Activated CD4-positive, CD25-positive, alpha-beta regulatory T cell treated with anti-CD3 and anti-CD28 coated beads, Interleukin-2, amount 50 U/mL, for 24 hours (primary cell): ENCODE measurements at regions not wholly inside any gene's neighbourhood (a gene's known extent, or its start where the extent isn't known, plus 50 kb on each side); places are given as distances from the start of the nearest gene placed in this dataset.
"Not testable (repeated sequence)": the region's sequence is repeated elsewhere in the genome, so short reads cannot be mapped to it uniquely, and the experiment has no call there.

Experiments
- ATAC-seq, 2 donors: fragments of 150-1000 bp; cut with Tn5 transposase; one replicate each; pipeline ENCODE4 v1.10.0; 2021; ENCODE audit warnings: mild to moderate bottlenecking in 1 of 2, moderate library complexity in 1 of 2

DNA sequence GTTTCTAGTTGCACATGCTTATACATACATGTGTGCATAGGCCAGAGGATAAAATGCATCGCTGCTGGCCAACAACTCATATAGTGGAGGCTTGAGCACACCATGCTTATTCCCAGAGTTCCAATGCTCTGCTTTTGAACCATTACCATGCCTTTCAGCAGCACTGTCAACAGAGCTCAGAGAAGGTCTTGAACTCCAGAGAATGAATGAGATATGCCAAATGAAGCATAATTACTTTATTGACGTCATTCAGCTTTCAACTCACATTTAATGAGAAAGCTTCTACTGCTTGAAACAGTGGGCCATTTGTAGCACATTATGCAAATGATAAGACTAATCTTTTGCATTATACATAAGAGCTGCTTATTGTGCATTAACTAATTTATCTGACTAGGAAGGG, 765.3 kb upstream of the GRAMD2B start:
- ATAC-seq, result no peak

DNA sequence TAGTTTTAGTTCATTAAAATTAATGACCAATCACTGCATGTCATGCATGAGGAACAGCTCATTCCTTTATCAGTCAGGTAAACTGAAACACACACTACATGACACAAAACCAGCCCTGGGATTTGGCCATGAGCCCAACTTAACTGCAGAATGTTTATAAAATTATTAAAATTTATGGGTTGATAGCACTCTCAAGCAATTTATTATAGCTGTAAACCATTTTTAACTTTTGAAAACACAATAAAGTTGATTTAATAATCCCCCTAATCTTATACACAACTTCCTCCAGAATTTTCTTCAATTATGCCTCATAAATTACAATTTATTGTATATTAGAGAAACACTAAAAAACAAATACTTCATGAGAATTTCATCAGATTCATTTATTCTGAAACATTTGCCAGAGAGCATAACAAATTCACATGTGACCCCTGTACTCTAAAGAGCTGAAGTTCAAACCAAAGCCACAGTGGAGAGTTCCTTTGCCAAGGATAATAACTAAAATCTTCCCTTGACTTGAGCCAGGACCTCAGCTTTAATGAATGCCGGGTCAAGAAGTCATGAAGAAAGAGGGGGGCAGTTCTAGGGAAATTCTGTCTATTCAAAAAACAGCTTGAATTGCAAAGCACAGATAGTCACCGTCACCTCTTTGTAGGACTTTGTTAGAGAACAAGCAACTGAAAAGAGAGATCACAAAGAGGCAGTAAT, 763.7 kb upstream of the GRAMD2B start:
- ATAC-seq, result no peak

DNA sequence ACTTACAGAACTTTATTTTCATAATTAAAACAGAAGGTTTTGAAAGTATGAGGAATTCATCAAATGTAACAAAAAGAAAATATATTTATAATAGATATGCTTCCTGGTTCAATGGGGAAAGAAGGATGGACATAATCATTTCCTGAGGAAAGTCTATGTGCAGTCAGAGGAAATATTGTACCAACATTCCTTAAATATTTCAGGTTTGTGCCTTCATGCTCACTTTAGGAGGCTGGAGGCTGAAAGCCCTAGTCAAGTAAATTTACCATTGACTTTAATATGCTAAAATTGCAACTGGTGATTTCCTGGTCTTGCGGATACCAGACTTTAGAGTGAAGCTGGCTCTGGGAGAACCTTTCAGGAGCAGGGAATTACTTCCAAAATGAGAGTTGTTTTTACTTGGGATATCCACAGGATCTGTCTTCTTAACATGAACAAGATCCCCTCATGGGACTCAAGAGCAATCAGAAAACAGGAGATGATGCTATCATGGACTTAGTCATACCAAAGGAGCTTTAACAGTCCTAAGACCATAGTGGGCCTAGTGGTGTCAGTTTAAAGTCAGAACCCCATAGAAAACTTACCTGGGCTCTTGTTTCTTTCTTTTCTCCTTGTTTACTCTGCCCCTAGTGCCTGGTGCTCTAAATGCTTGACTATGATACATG, 762.8 kb upstream of the GRAMD2B start:
- no peak for ATAC-seq

DNA sequence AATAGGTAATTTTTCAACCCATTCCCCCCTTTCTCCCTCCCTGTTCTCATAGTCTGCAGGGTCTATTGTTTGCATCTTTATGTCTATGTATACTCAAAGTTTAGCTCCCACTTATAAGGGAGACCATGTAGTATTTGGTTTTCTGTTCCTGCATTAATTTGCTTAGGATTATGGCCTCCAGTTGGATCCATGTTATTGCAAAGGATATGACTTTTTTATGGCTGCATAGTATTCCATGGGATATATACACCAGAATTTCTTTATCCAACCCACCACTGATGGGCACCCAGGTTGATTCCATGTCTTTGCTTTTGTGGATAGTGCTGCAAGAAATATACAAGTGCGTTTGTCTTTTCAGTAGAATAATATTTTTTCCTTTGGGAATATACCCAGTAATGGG, 761.6 kb upstream of the GRAMD2B start:
- no peak for ATAC-seq

DNA sequence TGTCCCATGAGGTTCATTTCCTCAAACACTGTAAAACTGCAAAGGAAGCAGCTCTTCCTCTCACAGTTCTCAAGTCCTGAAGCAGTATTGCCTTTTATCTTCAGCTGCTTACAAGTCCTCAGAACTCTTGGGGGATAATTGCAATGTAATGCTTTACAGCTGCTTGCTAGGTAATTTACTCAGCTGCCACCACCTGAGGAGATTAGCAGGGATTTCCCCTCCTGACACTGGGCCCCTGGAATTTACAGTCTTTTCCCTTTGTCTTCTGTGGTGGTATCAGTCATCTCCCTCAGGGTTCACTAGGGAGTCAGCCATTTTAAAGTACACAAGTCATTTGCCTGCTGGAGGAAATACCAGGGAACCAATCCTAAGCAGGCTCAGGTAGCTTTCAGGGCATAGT, 754.3 kb upstream of the GRAMD2B start:
- ATAC-seq, result no peak

DNA sequence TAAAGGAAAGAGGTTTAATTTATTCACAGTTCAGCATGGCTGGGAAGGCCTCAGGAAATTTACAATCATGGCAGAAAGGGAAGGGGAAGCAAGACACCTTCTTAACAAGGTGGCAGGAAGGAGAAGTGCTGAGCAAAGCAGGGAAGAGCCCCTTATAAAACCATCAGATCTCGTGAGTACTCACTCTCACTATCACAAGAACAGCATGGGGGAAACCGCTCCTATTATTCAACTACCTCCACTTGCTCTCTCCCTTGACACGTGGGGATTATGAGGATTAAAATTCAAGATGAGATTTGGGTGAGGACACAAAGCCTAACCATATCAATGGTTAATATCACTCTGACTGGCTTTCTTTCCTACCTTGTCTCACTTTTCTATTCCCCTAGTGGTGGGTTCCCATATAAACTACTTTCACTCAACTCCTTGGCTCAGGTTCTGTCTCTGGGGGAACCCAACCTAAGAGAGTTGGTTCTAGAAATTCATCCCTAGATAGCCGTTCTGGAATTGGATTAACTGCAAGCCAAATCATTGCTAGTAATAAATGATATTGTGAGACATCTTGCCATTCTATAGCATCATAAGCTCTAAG, 749.8 kb upstream of the GRAMD2B start:
- ATAC-seq, result no peak

DNA sequence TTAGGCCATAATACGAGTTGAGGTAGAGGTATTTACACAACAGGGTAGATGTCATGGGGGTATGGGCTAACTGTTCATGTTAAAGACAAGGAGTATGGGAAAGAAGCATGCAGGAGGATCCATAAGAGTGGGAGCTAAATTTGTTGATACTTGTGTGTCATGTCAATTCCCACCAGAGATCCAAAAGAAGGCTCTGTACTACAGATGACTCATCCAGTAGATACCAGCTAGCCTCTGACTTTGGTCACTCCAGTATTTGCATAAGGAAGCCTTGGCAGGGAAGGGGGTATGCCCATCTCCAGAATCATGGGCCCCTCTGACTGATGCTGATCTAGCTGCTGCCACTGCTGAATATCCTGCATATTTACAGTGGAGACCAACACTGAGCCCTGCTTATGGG, 743.7 kb upstream of the GRAMD2B start:
- no peak for ATAC-seq

DNA sequence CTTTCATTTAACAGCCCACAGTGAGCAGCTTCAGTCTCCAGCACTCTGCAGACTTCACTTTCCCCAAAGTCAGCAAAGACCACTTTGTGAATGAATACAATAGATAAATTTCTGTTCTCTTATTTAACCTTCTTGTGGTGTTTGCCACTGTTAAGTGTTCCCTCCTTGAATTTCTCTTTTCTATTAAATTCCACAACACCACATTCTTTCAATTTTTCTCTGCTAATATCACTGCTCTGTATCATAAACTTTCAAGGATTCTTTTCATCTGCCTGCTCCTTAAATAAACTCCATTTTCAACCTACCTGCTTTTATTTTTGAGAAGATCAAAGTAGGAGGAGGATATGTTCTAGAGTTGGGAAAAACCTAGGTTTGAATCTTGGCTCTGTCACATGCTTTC, 739.5 kb upstream of the GRAMD2B start:
- ATAC-seq, result no peak

DNA sequence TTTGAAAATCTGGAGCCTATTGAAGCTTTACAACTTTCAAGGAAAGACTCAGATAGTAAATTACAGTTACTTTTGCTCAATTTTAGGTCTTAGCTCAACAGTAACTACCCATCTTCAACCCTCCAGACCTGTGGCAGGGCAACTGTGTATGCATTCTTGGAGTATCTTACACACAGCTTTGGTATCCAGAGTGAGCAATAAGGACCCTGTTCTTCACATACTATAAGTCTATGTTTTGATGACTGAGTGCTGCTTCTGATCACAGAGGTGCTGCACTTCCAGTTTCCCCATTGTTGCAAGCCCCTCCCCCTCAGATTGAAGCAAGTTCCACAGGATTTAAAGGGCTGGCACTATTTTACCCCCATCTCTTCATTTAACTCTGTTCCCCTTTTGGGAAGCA, 737.4 kb upstream of the GRAMD2B start:
- ATAC-seq, result no peak

DNA sequence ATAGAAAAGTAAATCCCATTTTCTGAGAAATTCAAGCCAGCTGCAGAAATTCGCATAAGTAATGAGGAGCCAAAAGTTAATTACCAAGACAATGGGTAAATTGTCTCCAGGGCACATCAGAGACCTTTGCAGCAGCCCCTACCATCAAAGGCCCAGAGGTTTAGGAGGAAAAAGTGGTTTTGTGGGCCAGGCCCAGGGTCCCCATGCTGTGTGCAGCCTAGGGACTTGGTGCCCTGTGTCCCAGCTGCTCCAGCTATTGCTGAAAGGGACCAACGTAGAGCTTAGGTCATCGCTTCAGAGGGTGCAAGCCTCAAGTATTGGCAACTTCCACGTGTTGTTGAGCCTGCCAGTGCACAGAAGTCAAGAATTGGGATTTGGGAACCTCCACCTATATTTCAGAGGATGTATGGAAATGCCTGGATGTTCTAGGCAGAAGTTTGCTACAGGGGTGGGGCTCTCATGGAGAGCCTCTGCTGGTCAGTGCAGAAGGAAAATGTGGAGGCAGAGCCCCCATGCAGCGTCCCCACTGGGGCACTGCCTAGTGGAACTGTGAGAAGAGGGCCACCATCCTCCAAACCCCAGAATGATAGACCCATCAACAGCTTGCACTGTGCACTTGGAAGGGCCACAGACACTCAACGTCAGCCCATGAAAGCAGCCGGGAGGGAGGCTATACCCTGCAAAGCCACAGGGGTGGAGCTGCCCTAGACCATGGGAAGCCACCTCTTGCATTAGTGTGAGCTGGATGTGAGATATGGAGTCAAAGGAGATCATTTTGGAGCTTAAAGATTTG, 731.3 kb upstream of the GRAMD2B start:
- ATAC-seq, result not testable (repeated sequence)

DNA sequence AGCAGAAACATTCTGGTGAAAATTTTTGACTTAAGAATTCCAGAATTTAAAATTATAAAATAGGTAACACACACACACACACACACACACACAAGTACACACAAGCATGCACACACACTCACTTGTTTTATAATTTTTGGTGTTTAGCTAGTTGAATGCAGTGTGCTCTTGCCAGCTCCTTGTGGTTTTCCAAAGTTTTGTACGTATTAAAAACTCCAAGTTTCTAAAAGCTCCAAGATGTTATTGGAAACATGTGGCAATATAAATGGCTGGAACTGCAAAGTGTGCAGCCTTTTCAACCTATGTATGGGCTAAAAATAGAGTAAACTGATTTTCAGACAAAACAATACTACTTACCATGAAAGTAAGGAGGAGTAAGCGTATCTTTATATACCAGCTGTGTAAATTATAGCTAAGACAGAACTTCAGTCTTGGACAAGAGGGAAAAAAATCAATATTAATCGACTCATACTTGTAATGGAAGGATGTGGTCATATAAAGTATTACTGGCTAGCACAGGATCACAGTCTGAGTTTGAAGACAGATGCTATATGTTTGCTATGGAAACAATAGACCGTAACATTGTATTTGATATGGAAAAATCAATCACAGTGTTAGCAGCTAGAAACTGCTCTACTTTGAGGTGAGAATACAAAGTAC, 727.1 kb upstream of the GRAMD2B start:
- no peak for ATAC-seq

DNA sequence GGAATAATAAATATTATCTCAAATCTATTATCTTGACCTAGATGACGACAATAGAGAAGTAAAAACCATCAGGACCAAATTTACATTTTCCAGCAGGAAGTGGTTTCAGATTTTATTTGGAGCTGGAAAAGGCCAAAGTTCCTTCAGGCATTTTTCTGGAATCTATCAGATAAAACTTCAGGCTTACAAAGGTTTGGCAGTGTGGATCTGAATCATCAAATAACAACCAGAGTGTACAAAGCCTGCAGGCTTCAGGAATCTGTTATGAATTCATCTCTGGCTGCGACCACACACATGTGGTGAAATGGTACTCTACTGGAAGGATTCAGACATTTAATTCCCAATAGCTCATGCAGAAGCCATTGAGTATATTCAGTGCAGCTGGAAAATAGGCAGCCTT, 726.4 kb upstream of the GRAMD2B start:
- no peak for ATAC-seq

DNA sequence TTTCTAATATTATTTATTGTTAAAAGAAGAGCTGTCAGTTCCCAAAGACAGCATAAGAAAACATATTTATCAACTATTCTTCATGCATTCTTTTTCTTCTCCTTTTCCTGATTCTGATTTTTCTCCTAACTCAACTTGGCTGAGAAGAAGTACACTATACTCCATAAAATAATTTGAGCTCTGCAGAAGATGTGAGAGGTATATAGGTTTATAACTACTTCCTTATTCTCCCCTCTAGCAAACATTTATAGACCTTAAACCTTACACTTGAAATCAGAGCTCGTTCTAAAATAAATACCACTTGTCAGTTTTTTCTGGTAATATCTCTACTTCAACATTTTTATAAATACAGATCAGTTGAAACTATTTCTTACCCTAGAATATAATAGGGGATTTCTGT, 724.8 kb upstream of the GRAMD2B start:
- ATAC-seq, result no peak

DNA sequence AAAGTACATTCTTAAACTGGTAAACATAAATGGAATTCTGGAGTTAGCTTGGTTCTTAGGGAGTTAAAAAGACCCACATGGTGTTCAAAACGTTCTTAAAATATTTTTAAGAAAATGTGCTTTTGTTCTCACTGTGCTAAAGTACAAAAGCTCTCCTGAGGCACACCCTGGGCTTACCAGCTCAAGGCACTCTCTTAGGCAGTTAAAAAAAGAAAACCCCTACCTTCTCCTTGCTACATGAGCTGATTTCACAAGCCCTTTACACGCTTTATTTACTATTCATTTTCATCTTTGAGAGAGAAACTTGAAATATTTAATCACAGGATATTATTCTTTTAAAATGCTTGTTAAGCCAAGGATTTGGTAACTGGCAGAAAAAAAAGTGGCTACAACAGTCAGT, 723.3 kb upstream of the GRAMD2B start:
- no peak for ATAC-seq

DNA sequence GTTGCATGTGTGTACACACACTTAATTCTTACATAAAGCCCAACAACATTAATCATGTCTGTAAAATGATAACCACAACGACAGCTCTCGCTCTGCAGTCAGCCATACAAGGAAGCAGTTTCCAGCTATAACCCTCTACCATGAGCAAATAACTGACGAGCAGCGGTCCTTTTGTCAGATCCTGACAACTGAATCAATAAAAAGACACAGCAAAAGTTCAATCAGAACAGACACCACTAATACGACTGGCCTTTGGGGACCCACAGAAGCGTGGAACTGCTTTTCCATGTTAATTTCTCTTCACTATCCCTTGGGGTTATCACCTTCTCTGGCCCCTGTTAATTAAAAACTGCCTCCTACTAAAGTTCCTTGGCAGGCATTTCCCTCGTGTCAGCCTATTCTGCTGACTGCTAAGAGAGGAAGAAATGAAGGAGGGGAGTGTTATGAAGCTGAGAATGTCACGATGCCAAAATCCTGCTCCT, 722.8 kb upstream of the GRAMD2B start:
- ATAC-seq, result no peak

DNA sequence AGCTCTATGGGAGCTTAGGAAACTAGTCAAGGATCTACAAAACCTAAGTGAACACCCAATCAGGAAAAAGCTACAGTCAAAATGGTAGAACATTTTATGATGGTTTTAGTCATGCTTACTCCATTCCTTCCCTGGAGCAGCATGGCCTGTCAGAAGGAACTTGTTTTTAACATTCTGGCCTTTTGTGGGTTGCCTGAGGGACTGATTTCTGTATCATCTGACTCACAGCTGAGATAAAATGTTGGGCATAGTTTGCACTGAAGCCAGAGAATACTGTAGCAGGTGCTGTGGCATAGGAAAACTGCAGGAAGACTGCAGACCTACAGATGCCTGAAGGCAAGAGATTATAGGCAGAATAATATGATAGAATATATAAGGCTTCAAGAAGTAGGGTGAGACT, 719.6 kb upstream of the GRAMD2B start:
- ATAC-seq, result no peak

DNA sequence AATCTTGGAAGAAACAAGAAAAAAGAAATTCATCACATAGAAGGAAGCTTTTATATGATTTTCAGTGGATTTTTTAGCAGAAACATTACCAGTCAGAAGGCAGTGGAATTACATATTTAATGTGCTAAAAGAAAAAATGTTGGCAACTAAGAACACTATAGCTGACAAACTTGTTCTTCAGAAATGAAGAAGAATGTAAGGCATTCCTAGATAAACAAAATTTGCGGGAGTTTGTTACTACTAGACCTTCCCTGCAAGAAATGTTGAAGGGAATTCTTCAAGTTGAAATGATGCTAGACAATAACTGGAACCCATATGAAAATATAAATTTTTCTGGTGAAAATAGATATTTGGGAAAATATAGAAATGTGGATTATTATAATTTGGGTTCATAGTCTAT, 718.3 kb upstream of the GRAMD2B start:
- no peak for ATAC-seq

DNA sequence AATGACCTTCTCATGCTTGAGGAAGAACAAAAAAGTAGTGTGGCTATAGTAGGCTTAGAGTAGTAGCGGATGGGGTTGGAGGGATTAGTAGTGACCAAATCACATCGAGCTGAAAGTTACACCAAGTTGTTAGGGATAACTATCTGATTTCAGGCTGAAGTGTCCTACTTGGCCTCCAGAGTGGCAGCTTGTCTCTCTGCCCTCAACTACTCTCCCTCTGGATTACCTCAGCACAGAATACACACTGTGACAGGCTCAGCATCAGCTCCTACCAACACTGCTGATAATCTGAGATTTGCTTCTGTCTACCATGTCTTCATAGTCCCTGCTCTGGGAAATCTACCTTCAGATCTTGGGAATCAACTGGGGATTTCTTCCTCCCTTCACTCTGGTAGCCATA, 714.6 kb upstream of the GRAMD2B start:
- no peak for ATAC-seq

DNA sequence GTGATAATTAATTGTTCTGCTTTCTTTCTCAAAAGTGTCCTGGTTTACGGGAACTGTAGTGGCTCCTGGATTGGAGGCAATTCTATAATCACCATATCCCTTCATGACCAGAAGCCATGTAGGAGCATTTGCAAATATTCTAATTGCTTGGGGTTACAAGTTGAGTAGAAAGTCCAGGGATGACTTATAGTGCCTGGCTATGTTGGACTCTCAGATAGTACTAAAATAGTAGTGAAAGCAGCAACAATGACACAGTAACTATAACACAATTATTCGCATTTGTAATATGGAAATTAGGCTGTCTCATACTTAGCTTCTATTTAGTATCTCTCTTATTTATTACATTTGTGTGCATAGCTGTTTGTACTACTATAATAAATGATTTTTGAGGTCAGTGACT, 712.5 kb upstream of the GRAMD2B start:
- no peak for ATAC-seq

DNA sequence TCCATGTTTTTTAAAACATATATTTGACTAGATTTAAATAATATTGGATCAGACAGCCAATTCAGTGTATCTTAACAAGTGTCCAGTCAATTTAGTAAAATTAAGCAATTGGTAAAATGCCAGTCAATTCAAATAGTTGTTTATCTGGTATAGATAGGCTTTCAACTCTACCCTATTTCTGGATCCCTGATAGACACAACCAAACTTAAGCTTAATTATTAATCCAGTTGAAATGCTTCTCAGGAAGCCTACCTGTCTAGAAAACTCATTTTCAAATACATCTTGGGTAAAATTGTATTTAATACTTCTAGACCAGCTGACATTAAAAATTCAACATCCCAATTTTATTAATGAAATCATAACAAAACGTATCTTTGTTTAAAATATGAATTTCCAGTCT, 710.8 kb upstream of the GRAMD2B start:
- ATAC-seq, result no peak

DNA sequence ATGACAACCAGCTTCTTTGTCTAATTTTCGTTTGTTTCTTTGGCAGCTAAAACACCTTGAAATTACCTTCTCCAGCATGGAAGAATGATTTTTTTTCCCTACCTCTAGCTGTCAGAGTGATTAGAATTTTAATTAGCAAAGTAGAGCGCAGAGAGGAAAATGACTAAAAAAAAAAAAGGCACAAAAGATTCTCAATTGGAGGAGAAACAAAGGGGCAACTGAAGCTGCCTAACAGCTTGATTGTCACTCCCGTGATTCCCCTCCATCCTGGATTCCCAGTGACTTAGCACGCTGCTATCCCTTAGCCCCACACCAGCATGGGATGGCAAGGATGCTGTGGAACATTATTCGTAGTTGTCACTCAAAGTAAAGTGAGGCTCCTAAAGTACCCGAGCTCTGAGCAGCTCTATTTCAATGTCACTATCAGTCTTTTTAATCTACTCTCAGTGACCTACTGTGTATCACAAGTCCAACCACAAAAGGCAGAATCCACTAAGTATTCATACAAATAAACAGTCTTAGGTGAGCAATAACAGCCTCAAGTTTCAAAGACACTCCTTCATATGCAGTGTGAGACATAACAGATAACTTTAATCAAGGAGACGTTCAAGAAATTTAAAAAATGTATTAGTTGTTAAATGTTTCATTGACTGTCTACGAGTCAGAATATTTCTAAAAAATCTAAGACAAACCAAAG, 710.0 kb upstream of the GRAMD2B start:
- ATAC-seq, result no peak

DNA sequence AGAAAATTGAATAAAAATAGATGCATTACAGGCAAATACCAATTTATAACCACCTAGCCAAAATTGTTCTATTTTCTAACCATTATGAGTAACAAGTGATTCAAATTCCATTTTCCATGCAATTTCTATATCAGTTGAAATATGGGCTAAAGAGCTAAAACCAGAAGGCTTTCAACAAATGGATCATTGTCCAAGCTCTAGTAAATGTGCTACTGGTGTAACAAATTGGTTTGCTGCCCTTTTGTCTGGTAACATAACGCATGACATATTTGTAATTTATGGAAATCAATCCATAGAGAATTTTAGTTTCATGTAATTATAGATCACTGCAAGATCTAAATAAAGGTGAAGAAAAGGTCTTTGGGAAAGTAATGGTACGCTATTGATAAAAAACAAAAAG, 708.0 kb upstream of the GRAMD2B start:
- no peak for ATAC-seq
